Keratinocyte (primary cell): ENCODE measurements at regions not wholly inside any gene's neighbourhood (a gene's known extent, or its start where the extent isn't known, plus 50 kb on each side); places are given as distances from the start of the nearest gene placed in this dataset.

ENCODE experiments used
- DNase-seq: peaks from one replicate; pipeline ENCODE4 v3.0.0-alpha.2; 2011; ENCODE audit warnings: low read depth, missing footprints, low spot score
- FAIRE-seq: peaks from 2 replicates; lab custom pipeline; 2011; peaks lifted over from hg19 to GRCh38; lab: Jason Lieb, UNC
- H2AFZ ChIP-seq: 2 replicates; pipeline ENCODE4 v1.6.0; 2012; ENCODE audit warnings: low read length, control low read depth, inconsistent platforms; ENCODE audit not compliant: control insufficient read depth
- H3K27ac ChIP-seq: 2 replicates; pipeline ENCODE4 v1.5.1; 2011; ENCODE audit warnings: low read length; ENCODE audit not compliant: control insufficient read depth, insufficient read depth
- H3K27me3 ChIP-seq: 3 replicates; pipeline ENCODE4 v1.6.0; 2011; ENCODE audit warnings: low read length; ENCODE audit not compliant: control insufficient read depth, insufficient read depth; ENCODE audit errors: extremely low read depth
- H3K36me3 ChIP-seq, 2 experiments: 2 replicates in 1 of 2; 3 replicates in 1 of 2; pipeline ENCODE4 v1.5.1; 2011; ENCODE audit warnings: low read length in 2 of 2, mild to moderate bottlenecking in 1 of 2; ENCODE audit not compliant: control insufficient read depth in 2 of 2, insufficient read depth in 2 of 2; ENCODE audit errors: extremely low read depth in 1 of 2
- H3K4me1 ChIP-seq: 3 replicates; pipeline ENCODE4 v1.5.1; 2011; ENCODE audit warnings: low read length; ENCODE audit not compliant: control insufficient read depth, insufficient read depth; ENCODE audit errors: extremely low read depth
- H3K4me2 ChIP-seq: 3 replicates; pipeline ENCODE4 v1.6.0; 2011; ENCODE audit warnings: low read depth, low read length; ENCODE audit not compliant: control insufficient read depth, insufficient read depth; ENCODE audit errors: extremely low read depth
- H3K4me3 ChIP-seq, 3 experiments: fragments of 200-600 bp in 1 of 3; sonication (generic) in 1 of 3; 2 replicates in 2 of 3; 3 replicates in 1 of 3; pipeline ENCODE4 v1.5.1; 2011 to 2016; ENCODE audit warnings: low read length in 3 of 3, mild to moderate bottlenecking in 3 of 3, control low read depth in 2 of 3, inconsistent platforms in 1 of 3, low read depth in 1 of 3, mixed read lengths in 1 of 3, mixed run types in 1 of 3, moderate library complexity in 1 of 3; ENCODE audit not compliant: control insufficient read depth in 2 of 3, insufficient read depth in 2 of 3; ENCODE audit errors: extremely low read depth in 1 of 3
- H3K79me2 ChIP-seq: 2 replicates; pipeline ENCODE4 v1.6.0; 2012; ENCODE audit warnings: low read length; ENCODE audit not compliant: control insufficient read depth, insufficient read depth
- H3K9ac ChIP-seq: 3 replicates; pipeline ENCODE4 v1.6.0; 2011; ENCODE audit warnings: low read length; ENCODE audit not compliant: control insufficient read depth, insufficient read depth; ENCODE audit errors: extremely low read depth
- H3K9me1 ChIP-seq: 3 replicates; pipeline ENCODE4 v1.6.0; 2011; ENCODE audit warnings: low read length; ENCODE audit not compliant: control insufficient read depth, insufficient read depth; ENCODE audit errors: extremely low read depth
- H3K9me3 ChIP-seq: 2 replicates; pipeline ENCODE4 v1.5.1; 2012; ENCODE audit warnings: low read depth, low read length; ENCODE audit not compliant: control insufficient read depth
- H4K20me1 ChIP-seq: 3 replicates; pipeline ENCODE4 v1.6.0; 2011; ENCODE audit warnings: low read length; ENCODE audit not compliant: control insufficient read depth, insufficient read depth; ENCODE audit errors: extremely low read depth
- EZH2 ChIP-seq: IDR thresholded peaks from one replicate; pipeline ENCODE4 v1.6.1; 2012; ENCODE audit warnings: inconsistent platforms, mild to moderate bottlenecking, low read length, moderate library complexity
- dilution Hi-C: fragments of 300-500 bp; cut with MboI; formaldehyde crosslinking; loops from one replicate; pipeline ENCODE4 v1.7.0; 2020; ENCODE audit warnings: low sequenced_read_pairs; ENCODE audit not compliant: extremely low pct_ligation_motif_present
- TF ChIP-seq, protein P1 (sequence below), 3 experiments: IDR thresholded peaks in 1 of 3; conservative IDR thresholded peaks in 1 of 3; optimal IDR thresholded peaks in 1 of 3; 2 replicates in 2 of 3; 3 replicates in 1 of 3; pipeline versions ENCODE3 to v1.5.1; 2011; ENCODE audit warnings: low read length in 3 of 3, mild to moderate bottlenecking in 3 of 3, moderate library complexity in 2 of 3, control low read depth in 1 of 3, inconsistent platforms in 1 of 3; ENCODE audit not compliant: insufficient read depth in 2 of 3; ENCODE audit errors: extremely low read depth in 1 of 3

DNA sequence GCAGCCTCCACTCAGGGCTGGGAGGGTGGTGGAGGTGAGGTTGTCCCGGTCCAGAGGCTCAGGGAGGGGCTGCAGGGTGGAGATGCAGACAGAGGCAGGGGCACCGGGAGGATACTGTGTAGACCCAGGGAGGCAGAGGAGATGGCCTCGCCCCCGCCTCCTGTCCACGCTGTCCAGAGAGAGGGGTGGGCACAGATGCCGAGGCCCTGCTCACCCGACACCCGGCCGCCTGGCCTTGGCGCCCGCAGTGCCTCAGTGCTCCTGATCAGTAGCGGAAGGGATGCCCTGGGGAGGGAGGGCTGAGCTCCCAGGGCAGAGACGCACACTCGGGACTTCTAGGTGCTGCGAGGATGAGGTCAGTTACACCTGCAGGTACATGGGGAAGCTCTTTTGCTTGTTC, 102.7 kb upstream of the TTC34 start:
- Histone ChIP-seq H2AFZ (no peak overlapping the region), H3K4me3 (no peak overlapping the region), H3K79me2 (no peaks in the 10 kb centered on the region), H3K27me3 (no peaks in the 10 kb centered on the region), H3K27ac (no peak overlapping the region), H3K36me3 (no peaks in the 10 kb centered on the region), H3K4me1 (no peaks in the 10 kb centered on the region), H3K9me3 (peaks cover 18% of the 10 kb centered on the region), H4K20me1 (no peaks in the 10 kb centered on the region), H3K9ac (no peak overlapping the region), H3K9me1 (no peaks in the 10 kb centered on the region), H3K4me2 (no peak overlapping the region)
- TF ChIP-seq EZH2: no peak
- TF ChIP-seq, protein P1, sequence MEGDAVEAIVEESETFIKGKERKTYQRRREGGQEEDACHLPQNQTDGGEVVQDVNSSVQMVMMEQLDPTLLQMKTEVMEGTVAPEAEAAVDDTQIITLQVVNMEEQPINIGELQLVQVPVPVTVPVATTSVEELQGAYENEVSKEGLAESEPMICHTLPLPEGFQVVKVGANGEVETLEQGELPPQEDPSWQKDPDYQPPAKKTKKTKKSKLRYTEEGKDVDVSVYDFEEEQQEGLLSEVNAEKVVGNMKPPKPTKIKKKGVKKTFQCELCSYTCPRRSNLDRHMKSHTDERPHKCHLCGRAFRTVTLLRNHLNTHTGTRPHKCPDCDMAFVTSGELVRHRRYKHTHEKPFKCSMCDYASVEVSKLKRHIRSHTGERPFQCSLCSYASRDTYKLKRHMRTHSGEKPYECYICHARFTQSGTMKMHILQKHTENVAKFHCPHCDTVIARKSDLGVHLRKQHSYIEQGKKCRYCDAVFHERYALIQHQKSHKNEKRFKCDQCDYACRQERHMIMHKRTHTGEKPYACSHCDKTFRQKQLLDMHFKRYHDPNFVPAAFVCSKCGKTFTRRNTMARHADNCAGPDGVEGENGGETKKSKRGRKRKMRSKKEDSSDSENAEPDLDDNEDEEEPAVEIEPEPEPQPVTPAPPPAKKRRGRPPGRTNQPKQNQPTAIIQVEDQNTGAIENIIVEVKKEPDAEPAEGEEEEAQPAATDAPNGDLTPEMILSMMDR (optimal IDR thresholded peaks at IDR 0.05 in 1 of 3, IDR thresholded peaks at IDR 0.05 in 1 of 3, conservative IDR thresholded peaks at IDR 0.05 in 1 of 3; ENCODE audit: extremely low read depth in 1 of 3, insufficient read depth in 2 of 3, low read length in 3 of 3): no peak
- DNase-seq (no peak), FAIRE-seq (no peak)
- dilution Hi-C loops: no loop called here

DNA sequence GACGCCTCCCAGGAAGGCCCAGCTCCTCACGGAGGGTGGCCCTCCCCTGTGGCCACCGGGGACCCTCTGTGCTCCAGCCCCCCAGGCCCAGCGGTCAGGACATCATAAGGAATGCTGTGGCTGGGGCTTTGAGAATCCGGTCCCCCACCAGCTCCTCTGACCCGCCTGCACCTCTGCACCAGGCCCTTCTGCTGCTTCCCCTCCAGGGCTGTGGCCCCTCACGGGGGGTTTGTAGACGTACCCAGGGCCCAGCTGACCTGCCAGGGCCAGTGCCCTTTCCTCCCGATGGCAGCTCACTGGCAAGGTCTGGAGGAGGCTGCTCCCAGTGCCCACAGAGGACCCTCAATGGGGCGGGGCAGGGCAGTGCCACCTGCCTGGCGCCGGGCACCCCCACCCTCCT, 103.9 kb upstream of the TTC34 start:
- Histone ChIP-seq H4K20me1 (no peaks in the 10 kb centered on the region), H3K9ac (no peak overlapping the region), H3K4me1 (no peaks in the 10 kb centered on the region), H3K27me3 (no peaks in the 10 kb centered on the region), H3K4me2 (no peak overlapping the region), H3K9me1 (no peaks in the 10 kb centered on the region), H2AFZ (no peak overlapping the region), H3K27ac (no peak overlapping the region), H3K9me3 (peaks cover 16% of the 10 kb centered on the region), H3K4me3 (no peak overlapping the region), H3K36me3 (no peaks in the 10 kb centered on the region), H3K79me2 (no peaks in the 10 kb centered on the region)
- dilution Hi-C loops: no loop called here
- TF ChIP-seq EZH2: no peak
- TF ChIP-seq, protein P1 (optimal IDR thresholded peaks at IDR 0.05 in 1 of 3, IDR thresholded peaks at IDR 0.05 in 1 of 3, conservative IDR thresholded peaks at IDR 0.05 in 1 of 3; ENCODE audit: extremely low read depth in 1 of 3, insufficient read depth in 2 of 3, low read length in 3 of 3): no peak
- DNase-seq (no peak), FAIRE-seq (no peak)
